GM18526 (cell line): ENCODE measurements at regions not wholly inside any gene's neighbourhood (a gene's known extent, or its start where the extent isn't known, plus 50 kb on each side); places are given as distances from the start of the nearest gene placed in this dataset.

ENCODE experiments used
- POLR2A ChIP-seq: IDR thresholded peaks from 3 replicates; pipeline ENCODE4 v1.6.1; 2011; ENCODE audit not compliant: insufficient read length; ENCODE audit errors: extremely low read depth

- TF ChIP-seq POLR2A, result no peak
These were observed 81.0 kb upstream of the ETV3 start for GRCh38 chr1:157219182-157219581.

- no peak for TF ChIP-seq POLR2A
These were observed 80.5 kb upstream of the ETV3 start for GRCh38 chr1:157218671-157219070.

- no peak for TF ChIP-seq POLR2A
These were observed 79.3 kb upstream of the ETV3 start for GRCh38 chr1:157217486-157217885.

GRCh38 chr1:157213836-157214235 is 75.6 kb upstream of the ETV3 start:
- no peak for TF ChIP-seq POLR2A

GRCh38 chr1:157209514-157209913 is 71.3 kb upstream of the ETV3 start:
- no peak for TF ChIP-seq POLR2A

- no peak for TF ChIP-seq POLR2A
These were observed 65.0 kb upstream of the ETV3 start for GRCh38 chr1:157203166-157203565.

- no peak for TF ChIP-seq POLR2A
These were observed 64.1 kb upstream of the ETV3 start for GRCh38 chr1:157202331-157202730.

GRCh38 chr1:157201767-157202166 is 63.6 kb upstream of the ETV3 start:
- TF ChIP-seq POLR2A, result no peak

GRCh38 chr1:157200451-157200850 is 62.3 kb upstream of the ETV3 start:
- no peak for TF ChIP-seq POLR2A

GRCh38 chr1:157199421-157199755 is 61.2 kb upstream of the ETV3 start:
- no peak for TF ChIP-seq POLR2A

- TF ChIP-seq POLR2A, result no peak
These were observed 60.6 kb upstream of the ETV3 start for GRCh38 chr1:157198619-157199420.

GRCh38 chr1:157197906-157198435 is 59.8 kb upstream of the ETV3 start:
- no peak for TF ChIP-seq POLR2A

- no peak for TF ChIP-seq POLR2A
These were observed 58.0 kb upstream of the ETV3 start for GRCh38 chr1:157196245-157196543.

- TF ChIP-seq POLR2A, result no peak
These were observed 57.5 kb upstream of the ETV3 start for GRCh38 chr1:157195521-157196244.

- TF ChIP-seq POLR2A, result no peak
These were observed 56.7 kb upstream of the ETV3 start for GRCh38 chr1:157194731-157195520.
